HG03025 (cell line): ENCODE measurements at regions not wholly inside any gene's neighbourhood (a gene's known extent, or its start where the extent isn't known, plus 50 kb on each side); places are given as distances from the start of the nearest gene placed in this dataset.
A peak's percentile ranks its signal among the peaks of the same experiment; 100 is the strongest.

ENCODE experiments used
- ATAC-seq: cut with Tn5 transposase; IDR thresholded peaks from one replicate; pipeline ENCODE4 v1.9.1; 2021; ENCODE audit warnings: mild to moderate bottlenecking, moderate library complexity; ENCODE audit not compliant: unreplicated experiment, low FRiP score

GRCh38 chr6:40727271-40727670 is 140.1 kb upstream of the LRFN2 start:
- ATAC-seq, result no peak

GRCh38 chr6:40726853-40727252 is 139.7 kb upstream of the LRFN2 start:
- ATAC-seq, result no peak

GRCh38 chr6:40725390-40725789 is 138.2 kb upstream of the LRFN2 start:
- no peak for ATAC-seq

GRCh38 chr6:40724886-40725285 is 137.7 kb upstream of the LRFN2 start:
- ATAC-seq, result no peak

- no peak for ATAC-seq
These were observed 136.8 kb upstream of the LRFN2 start for GRCh38 chr6:40723967-40724366.

- ATAC-seq, result no peak
These were observed 135.5 kb upstream of the LRFN2 start for GRCh38 chr6:40722553-40723258.

GRCh38 chr6:40722091-40722490 is 134.9 kb upstream of the LRFN2 start:
- ATAC-seq, result no peak

- no peak for ATAC-seq
These were observed 134.2 kb upstream of the LRFN2 start for GRCh38 chr6:40721271-40721952.

GRCh38 chr6:40720375-40720748 is 133.2 kb upstream of the LRFN2 start:
- no peak for ATAC-seq

GRCh38 chr6:40719671-40720374 is 132.7 kb upstream of the LRFN2 start:
- ATAC-seq, result peak; percentile 72

GRCh38 chr6:40718401-40718800 is 131.2 kb upstream of the LRFN2 start:
- no peak for ATAC-seq

- no peak for ATAC-seq
These were observed 130.4 kb upstream of the LRFN2 start for GRCh38 chr6:40717411-40718057.

- no peak for ATAC-seq
These were observed 128.6 kb upstream of the LRFN2 start for GRCh38 chr6:40715570-40716403.

GRCh38 chr6:40714576-40715564 is 127.7 kb upstream of the LRFN2 start:
- ATAC-seq, result no peak

- ATAC-seq, result no peak
These were observed 127.0 kb upstream of the LRFN2 start for GRCh38 chr6:40714143-40714542.

GRCh38 chr6:40713002-40713719 is 126.0 kb upstream of the LRFN2 start:
- ATAC-seq, result no peak

- no peak for ATAC-seq
These were observed 123.6 kb upstream of the LRFN2 start for GRCh38 chr6:40710626-40711330.

- ATAC-seq, result no peak
These were observed 120.9 kb upstream of the LRFN2 start for GRCh38 chr6:40708049-40708448.
